ENCODE measurements at regions not wholly inside any gene's neighbourhood (a gene's known extent, or its start where the extent isn't known, plus 50 kb on each side); places are given as distances from the start of the nearest gene placed in this dataset.
"Not testable (repeated sequence)": the region's sequence is repeated elsewhere in the genome, so short reads cannot be mapped to it uniquely, and the experiment has no call there.

DNA sequence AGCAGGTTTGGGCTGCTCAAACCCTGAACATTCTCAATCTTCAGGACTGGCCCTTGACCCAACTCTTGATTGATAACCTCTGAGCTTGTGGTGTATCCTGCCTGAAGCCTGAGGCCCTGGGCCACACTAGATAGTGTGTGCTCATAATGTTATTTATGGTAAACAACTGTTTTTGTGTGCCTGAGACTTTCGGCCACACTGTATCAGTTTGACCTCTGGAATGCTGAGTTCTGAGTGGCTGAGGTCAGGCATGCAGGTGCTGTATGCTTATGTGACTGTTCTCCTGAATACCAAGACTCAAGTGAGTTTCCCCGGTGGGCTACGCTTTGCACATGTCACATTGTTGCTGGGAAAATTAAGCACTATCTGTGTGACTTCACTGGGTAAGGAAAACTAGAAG lies 82.2 kb upstream of the RMP24 start:
- no peak overlapping the region for H3K27ac Mint-ChIP-seq
- no peak for DNase-seq
- H3K27me3 Mint-ChIP-seq (ENCODE audit: insufficient read depth) = peaks cover 2% of the 10 kb centered on the region

DNA sequence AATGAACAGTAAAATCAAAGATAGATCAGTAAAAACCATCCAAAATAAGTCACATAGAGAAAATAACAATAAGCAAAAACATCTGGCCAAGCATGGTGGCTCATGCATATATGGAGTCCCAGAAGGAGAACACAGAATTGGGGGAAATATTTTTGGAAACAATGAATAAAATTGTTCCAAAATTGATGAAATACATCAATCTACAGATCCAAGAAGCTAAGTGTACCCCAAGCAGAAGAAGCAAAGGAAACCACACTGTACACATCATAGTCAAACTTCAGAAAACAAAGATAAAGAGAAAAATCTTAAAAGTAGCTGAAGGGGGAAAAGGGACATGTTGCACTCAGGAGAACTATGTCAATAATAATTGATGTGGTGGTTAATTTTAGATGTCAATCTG lies 80.4 kb upstream of the RMP24 start:
- H3K4me3 Mint-ChIP-seq = no peak overlapping the region
- no peak for DNase-seq
- no peaks in the 10 kb centered on the region for H3K9me3 Mint-ChIP-seq
- no peak overlapping the region for H3K27ac Mint-ChIP-seq
- H3K27me3 Mint-ChIP-seq (ENCODE audit: insufficient read depth) = peaks cover 2% of the 10 kb centered on the region
- no peaks in the 10 kb centered on the region for H3K36me3 Mint-ChIP-seq (ENCODE audit: low read depth)
- TF ChIP-seq, protein P1, sequence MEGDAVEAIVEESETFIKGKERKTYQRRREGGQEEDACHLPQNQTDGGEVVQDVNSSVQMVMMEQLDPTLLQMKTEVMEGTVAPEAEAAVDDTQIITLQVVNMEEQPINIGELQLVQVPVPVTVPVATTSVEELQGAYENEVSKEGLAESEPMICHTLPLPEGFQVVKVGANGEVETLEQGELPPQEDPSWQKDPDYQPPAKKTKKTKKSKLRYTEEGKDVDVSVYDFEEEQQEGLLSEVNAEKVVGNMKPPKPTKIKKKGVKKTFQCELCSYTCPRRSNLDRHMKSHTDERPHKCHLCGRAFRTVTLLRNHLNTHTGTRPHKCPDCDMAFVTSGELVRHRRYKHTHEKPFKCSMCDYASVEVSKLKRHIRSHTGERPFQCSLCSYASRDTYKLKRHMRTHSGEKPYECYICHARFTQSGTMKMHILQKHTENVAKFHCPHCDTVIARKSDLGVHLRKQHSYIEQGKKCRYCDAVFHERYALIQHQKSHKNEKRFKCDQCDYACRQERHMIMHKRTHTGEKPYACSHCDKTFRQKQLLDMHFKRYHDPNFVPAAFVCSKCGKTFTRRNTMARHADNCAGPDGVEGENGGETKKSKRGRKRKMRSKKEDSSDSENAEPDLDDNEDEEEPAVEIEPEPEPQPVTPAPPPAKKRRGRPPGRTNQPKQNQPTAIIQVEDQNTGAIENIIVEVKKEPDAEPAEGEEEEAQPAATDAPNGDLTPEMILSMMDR (IDR thresholded peaks at IDR 0.05) = no peak
- 0 out of 2 replicates have a peak, but pooled peaks cover 4% of the 10 kb centered on the region for H3K4me1 Mint-ChIP-seq (ENCODE audit: low read depth)

More for the DNA sequence above, 82.2 kb upstream of the RMP24 start:
- Mint-ChIP-seq H3K36me3 (ENCODE audit: low read depth) (no peaks in the 10 kb centered on the region), H3K4me1 (ENCODE audit: low read depth) (0 out of 2 replicates have a peak, but pooled peaks cover 4% of the 10 kb centered on the region), H3K4me3 (no peak overlapping the region), H3K9me3 (no peaks in the 10 kb centered on the region)
- TF ChIP-seq, protein P1 (IDR thresholded peaks at IDR 0.05) = no peak

DNA sequence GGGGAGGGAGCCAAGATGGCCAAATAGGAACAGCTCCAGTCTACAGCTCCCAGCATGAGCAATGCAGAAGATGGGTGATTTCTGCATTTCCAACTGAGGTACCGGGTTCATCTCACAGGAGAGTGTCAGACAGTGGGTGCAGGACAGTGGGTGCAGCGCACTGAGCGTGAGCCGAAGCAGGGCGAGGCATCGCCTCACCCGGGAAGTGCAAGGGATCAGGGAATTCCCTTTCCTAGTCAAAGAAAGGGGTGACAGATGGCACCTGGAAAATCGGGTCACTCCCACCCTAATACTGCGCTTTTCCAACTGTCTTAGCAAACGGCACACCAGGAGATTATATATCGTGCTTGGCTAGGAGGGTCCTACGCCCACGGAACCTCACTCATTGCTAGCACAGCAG lies 75.0 kb upstream of the RMP24 start:
- not testable (repeated sequence) for H3K9me3 Mint-ChIP-seq; H3K36me3 Mint-ChIP-seq (ENCODE audit: low read depth); DNase-seq; H3K4me1 Mint-ChIP-seq (ENCODE audit: low read depth); H3K4me3 Mint-ChIP-seq; H3K27ac Mint-ChIP-seq
- peaks cover 13% of the 10 kb centered on the region for H3K27me3 Mint-ChIP-seq (ENCODE audit: insufficient read depth)

DNA sequence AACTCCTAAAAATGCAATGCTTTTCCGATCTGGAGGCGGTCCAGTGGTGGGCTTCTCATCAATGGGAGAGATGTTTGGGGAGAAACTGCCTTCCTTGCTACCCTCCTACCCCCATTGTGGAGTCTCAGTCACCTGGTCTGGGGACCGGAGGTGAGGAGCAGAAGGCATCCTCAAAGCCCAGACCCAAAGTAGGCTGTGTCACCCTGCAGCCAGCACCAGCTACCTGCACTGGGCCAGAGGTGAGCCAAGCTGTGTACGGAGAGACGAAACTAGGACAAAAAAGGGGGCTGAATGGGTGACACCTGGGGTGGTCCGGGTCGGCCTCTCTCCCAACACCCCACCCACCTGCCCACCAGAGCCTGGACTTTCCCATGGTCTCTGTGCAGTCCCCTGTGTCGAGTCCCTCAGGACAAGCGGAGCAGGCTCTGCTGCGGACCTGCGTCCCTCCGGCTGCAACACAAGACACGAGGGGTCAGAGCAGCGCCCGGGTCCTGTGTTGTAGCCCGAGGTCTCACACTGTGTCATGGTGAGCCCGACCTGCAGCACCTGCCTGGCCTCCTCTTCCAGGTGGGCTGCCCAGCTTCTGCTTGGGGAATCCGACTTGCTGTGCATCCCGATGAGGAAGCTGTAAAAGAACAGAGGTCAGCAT lies 68.0 kb upstream of the RMP24 start:
- TF ChIP-seq, protein P1 (IDR thresholded peaks at IDR 0.05) = no peak
- H3K4me3 Mint-ChIP-seq = no peak overlapping the region

DNA sequence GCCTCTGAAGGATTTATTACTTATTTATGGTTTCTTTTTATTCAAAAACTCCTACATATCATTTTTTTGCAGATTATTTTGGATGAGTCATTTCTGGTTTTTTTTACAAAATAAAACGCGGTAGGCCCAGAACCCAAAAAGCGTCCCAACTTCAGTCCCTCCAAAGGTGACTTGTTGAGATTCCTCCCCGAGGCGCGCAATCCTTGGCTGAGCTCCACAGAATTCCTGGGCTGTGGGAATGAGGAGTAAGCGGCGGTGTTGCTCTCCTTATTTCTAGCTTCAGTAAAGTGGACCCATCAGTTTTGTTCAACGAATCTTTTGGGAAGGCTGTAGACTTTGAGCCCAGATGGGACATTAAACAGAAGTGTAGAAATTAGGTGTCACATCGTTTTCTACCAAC lies 67.0 kb upstream of the RMP24 start:
- no peak for DNase-seq
- H3K4me3 Mint-ChIP-seq = no peak overlapping the region
- H3K9me3 Mint-ChIP-seq = no peaks in the 10 kb centered on the region
- TF ChIP-seq, protein P1 (IDR thresholded peaks at IDR 0.05) = no peak
- peaks cover 12% of the 10 kb centered on the region for H3K27me3 Mint-ChIP-seq (ENCODE audit: insufficient read depth)
- H3K27ac Mint-ChIP-seq = no peak overlapping the region
- H3K4me1 Mint-ChIP-seq (ENCODE audit: low read depth) = no peaks in the 10 kb centered on the region
- no peaks in the 10 kb centered on the region for H3K36me3 Mint-ChIP-seq (ENCODE audit: low read depth)

More for the DNA sequence above, 68.0 kb upstream of the RMP24 start:
- Mint-ChIP-seq H3K4me1 (ENCODE audit: low read depth) (no peaks in the 10 kb centered on the region), H3K9me3 (no peaks in the 10 kb centered on the region), H3K27ac (no peak overlapping the region), H3K36me3 (ENCODE audit: low read depth) (no peaks in the 10 kb centered on the region), H3K27me3 (ENCODE audit: insufficient read depth) (peaks cover 15% of the 10 kb centered on the region)
- DNase-seq = no peak

DNA sequence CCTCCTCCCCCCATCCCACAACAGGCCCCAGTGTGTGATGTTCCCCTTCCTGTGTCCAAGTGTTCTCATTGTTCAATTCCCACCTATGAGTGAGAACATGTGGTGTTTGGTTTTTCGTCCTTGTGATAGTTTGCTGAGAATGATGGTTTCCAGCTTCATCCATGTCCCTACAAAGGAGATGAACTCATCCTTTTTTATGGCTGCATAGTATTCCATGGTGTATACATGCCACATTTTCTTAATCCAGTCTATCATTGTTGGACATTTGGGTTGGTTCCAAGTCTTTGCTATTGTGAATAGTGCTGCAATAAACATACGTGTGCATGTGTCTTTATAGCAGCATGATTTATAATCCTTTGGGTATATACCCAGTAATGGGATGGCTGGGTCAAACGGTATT lies 66.2 kb upstream of the RMP24 start:
- not testable (repeated sequence) for DNase-seq; H3K27ac Mint-ChIP-seq; H3K4me3 Mint-ChIP-seq; H3K9me3 Mint-ChIP-seq; H3K4me1 Mint-ChIP-seq (ENCODE audit: low read depth); H3K36me3 Mint-ChIP-seq (ENCODE audit: low read depth)
- H3K27me3 Mint-ChIP-seq (ENCODE audit: insufficient read depth) = peaks cover 12% of the 10 kb centered on the region
